ENCODE measurements at regions not wholly inside any gene's neighbourhood (a gene's known extent, or its start where the extent isn't known, plus 50 kb on each side); places are given as distances from the start of the nearest gene placed in this dataset.
"Not testable (repeated sequence)": the region's sequence is repeated elsewhere in the genome, so short reads cannot be mapped to it uniquely, and the experiment has no call there.

DNA sequence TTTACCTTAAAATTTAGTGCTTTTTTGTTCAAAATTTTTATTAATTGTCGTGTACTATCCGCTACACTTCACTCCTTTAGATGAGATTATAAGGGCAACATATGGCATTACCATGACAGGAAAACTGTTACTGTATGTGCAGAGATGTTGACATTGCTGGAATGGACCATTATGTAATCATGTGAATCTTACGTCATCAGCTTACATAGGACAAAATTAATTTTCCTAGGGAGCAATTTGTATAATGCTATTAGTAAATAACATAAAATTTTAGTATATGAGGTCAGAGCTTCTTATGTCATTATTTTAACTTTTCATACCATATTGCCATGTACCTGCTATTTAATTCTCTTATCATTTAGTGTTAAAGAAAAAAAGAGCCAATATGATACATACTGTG lies 110.4 kb upstream of the KLHL1 start:
- no peaks in the 10 kb centered on the region for H3K4me1 Mint-ChIP-seq
- TF ChIP-seq CTCF (conservative IDR thresholded peaks at IDR 0.05), result no peak
- H3K4me1 ChIP-seq (ENCODE audit: control insufficient read depth, insufficient read depth, low read length), result no peaks in the 10 kb centered on the region
- H3K9me3 ChIP-seq (ENCODE audit: control insufficient read depth, low read length), result no peaks in the 10 kb centered on the region
- no peak overlapping the region for H3K4me3 ChIP-seq (ENCODE audit: low read length)
- H3K36me3 Mint-ChIP-seq (ENCODE audit: low read depth), result no peaks in the 10 kb centered on the region
- H3K4me3 Mint-ChIP-seq, result no peak overlapping the region
- no peaks in the 10 kb centered on the region for H3K27me3 Mint-ChIP-seq (ENCODE audit: insufficient read depth)
- no peak for DNase-seq
- peaks cover 2% of the 10 kb centered on the region for H3K9me3 Mint-ChIP-seq
- no peaks in the 10 kb centered on the region for H3K36me3 ChIP-seq (ENCODE audit: control insufficient read depth, insufficient read depth, low read length)
- no peaks in the 10 kb centered on the region for H3K27me3 ChIP-seq (ENCODE audit: control insufficient read depth, insufficient read depth, low read length, poor library complexity, severe bottlenecking)
- no peak overlapping the region for H3K27ac ChIP-seq (ENCODE audit: low read depth, low read length)
- 100% methylated on average over 2 to 3 of the region's 3 CpGs for whole genome bisulfite sequencing, 2 experiments (ENCODE audit: insufficient coverage in 1 of 2, insufficient read length in 1 of 2)
- no peak overlapping the region for H3K27ac Mint-ChIP-seq
- no peak overlapping the region for H3K9ac ChIP-seq (ENCODE audit: extremely low read depth, low read length, poor library complexity, severe bottlenecking)

DNA sequence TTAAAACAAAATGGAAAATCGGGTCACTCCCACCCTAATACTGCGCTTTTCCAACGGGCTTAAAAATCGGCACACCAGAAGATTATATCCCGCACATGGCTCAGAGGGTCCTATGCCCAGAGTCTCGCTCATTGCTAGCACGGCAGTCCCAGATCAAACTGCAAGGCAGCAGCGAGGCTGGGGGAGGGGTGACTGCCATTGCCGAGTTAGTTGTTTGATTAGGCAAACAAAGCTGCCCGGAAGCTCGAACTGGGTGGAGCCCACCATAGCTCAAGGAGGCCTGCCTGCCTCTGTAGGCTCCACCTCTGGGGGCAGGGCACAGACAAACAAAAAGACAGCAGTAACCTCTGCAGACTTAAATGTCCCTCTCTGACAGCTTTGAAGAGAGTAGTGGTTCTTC lies 100.7 kb upstream of the KLHL1 start:
- H3K36me3 Mint-ChIP-seq (ENCODE audit: low read depth), result not testable (repeated sequence)

DNA sequence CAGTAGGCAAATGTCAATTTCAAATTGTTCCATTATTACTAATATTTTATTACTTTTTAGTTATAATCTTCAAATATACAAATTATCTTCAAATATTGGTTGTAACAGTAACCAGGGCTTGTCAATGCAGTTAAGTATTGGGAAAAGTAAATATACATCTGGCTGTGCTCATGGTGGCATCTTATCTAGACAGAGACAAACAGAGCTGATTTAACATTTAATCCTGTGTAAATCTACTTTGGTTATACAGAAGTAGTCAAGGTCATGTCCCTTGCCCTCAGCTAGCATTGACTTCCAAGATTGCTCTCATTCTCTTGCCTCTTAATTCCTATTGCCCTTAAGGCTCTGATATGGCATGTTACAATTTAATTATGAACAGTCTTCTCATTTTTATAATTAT lies 98.4 kb upstream of the KLHL1 start:
- peaks cover 31% of the 10 kb centered on the region for H3K9me3 ChIP-seq (ENCODE audit: control insufficient read depth, low read length)
- H3K4me1 Mint-ChIP-seq, result no peaks in the 10 kb centered on the region
- H3K27ac ChIP-seq (ENCODE audit: low read depth, low read length), result no peak overlapping the region
- H3K27me3 Mint-ChIP-seq (ENCODE audit: insufficient read depth), result no peaks in the 10 kb centered on the region
- no peak for TF ChIP-seq CTCF (conservative IDR thresholded peaks at IDR 0.05)
- H3K4me3 ChIP-seq (ENCODE audit: low read length), result no peak overlapping the region
- peaks cover 40% of the 10 kb centered on the region for H3K9me3 Mint-ChIP-seq
- no peaks in the 10 kb centered on the region for H3K36me3 Mint-ChIP-seq (ENCODE audit: low read depth)
- no peaks in the 10 kb centered on the region for H3K4me1 ChIP-seq (ENCODE audit: control insufficient read depth, insufficient read depth, low read length)
- no peaks in the 10 kb centered on the region for H3K27me3 ChIP-seq (ENCODE audit: control insufficient read depth, insufficient read depth, low read length, poor library complexity, severe bottlenecking)
- no peak overlapping the region for H3K4me3 Mint-ChIP-seq
- no peak for DNase-seq
- no peak overlapping the region for H3K27ac Mint-ChIP-seq
- H3K36me3 ChIP-seq (ENCODE audit: control insufficient read depth, insufficient read depth, low read length), result no peaks in the 10 kb centered on the region
- no peak overlapping the region for H3K9ac ChIP-seq (ENCODE audit: extremely low read depth, low read length, poor library complexity, severe bottlenecking)

More for the DNA sequence above, 100.7 kb upstream of the KLHL1 start:
- H3K9ac ChIP-seq (ENCODE audit: extremely low read depth, low read length, poor library complexity, severe bottlenecking); H3K4me1 ChIP-seq (ENCODE audit: control insufficient read depth, insufficient read depth, low read length); DNase-seq; H3K36me3 ChIP-seq (ENCODE audit: control insufficient read depth, insufficient read depth, low read length); H3K4me3 Mint-ChIP-seq; H3K27me3 Mint-ChIP-seq (ENCODE audit: insufficient read depth); H3K27me3 ChIP-seq (ENCODE audit: control insufficient read depth, insufficient read depth, low read length, poor library complexity, severe bottlenecking); H3K4me3 ChIP-seq (ENCODE audit: low read length); H3K27ac Mint-ChIP-seq; H3K4me1 Mint-ChIP-seq; H3K27ac ChIP-seq (ENCODE audit: low read depth, low read length): not testable (repeated sequence)
- H3K9me3 ChIP-seq (ENCODE audit: control insufficient read depth, low read length), result peaks cover 19% of the 10 kb centered on the region
- H3K9me3 Mint-ChIP-seq, result peaks cover 38% of the 10 kb centered on the region
- 85 to 91% methylated on average over 7 to 11 of the region's 11 CpGs for WGBS, 2 experiments (ENCODE audit: insufficient coverage in 1 of 2, insufficient read length in 1 of 2)

DNA sequence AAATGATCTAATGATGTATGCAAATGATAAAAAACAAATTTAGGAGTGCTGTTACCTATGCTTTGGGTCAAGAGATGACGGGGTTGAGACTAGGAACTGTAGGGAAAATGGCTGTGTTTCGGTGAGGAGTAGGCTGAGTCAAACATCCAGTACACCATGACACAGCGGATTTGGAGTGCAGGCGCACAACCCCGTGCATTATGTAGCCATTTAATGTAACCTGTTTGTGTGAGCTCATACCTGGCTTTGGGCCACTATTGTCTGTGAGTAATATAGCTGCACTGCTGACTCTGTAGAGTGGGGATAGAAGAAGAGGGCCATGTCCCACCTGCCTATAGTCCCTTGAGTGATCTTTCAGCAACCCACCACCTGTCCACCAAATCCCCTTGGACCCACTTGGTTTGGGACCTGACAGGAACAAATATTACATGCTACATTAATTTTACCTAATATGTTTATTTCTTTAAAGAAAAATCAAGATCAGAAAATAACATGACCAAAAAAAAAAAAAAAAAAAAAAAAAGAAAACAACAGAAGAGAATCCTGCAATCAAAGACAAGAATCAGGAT lies 95.5 kb upstream of the KLHL1 start:
- WGBS, 2 experiments (ENCODE audit: insufficient coverage in 1 of 2, insufficient read length in 1 of 2), result 93 to 94% methylated on average over 4 to 5 of the region's 5 CpGs
- Histone ChIP-seq H3K27me3 (ENCODE audit: control insufficient read depth, insufficient read depth, low read length, poor library complexity, severe bottlenecking) (no peaks in the 10 kb centered on the region), H3K4me3 (ENCODE audit: low read length) (no peak overlapping the region), H3K4me1 (ENCODE audit: control insufficient read depth, insufficient read depth, low read length) (no peaks in the 10 kb centered on the region), H3K27ac (ENCODE audit: low read depth, low read length) (no peak overlapping the region), H3K36me3 (ENCODE audit: control insufficient read depth, insufficient read depth, low read length) (no peaks in the 10 kb centered on the region), H3K9ac (ENCODE audit: extremely low read depth, low read length, poor library complexity, severe bottlenecking) (no peak overlapping the region), H3K9me3 (ENCODE audit: control insufficient read depth, low read length) (peaks cover 28% of the 10 kb centered on the region)
- no peaks in the 10 kb centered on the region for H3K36me3 Mint-ChIP-seq (ENCODE audit: low read depth)
- no peaks in the 10 kb centered on the region for H3K4me1 Mint-ChIP-seq
- H3K27ac Mint-ChIP-seq, result no peak overlapping the region
- peaks cover 20% of the 10 kb centered on the region for H3K9me3 Mint-ChIP-seq
- DNase-seq, result no peak
- TF ChIP-seq CTCF (conservative IDR thresholded peaks at IDR 0.05), result no peak
- no peak overlapping the region for H3K4me3 Mint-ChIP-seq
- H3K27me3 Mint-ChIP-seq (ENCODE audit: insufficient read depth), result no peaks in the 10 kb centered on the region

Measured in endodermal cell (in vitro differentiated cells).